Fibroblast of pulmonary artery (primary cell): ENCODE measurements at regions not wholly inside any gene's neighbourhood (a gene's known extent, or its start where the extent isn't known, plus 50 kb on each side); places are given as distances from the start of the nearest gene placed in this dataset.

ENCODE experiments used
- DNase-seq: peaks from one replicate; pipeline ENCODE4 v3.0.0-alpha.2; 2010; ENCODE audit warnings: low read depth
- H3K4me3 ChIP-seq: replicated peaks from 2 replicates; pipeline ENCODE4 v1.5.1; 2011; ENCODE audit warnings: low read depth, mild to moderate bottlenecking, control low read depth, low read length, moderate library complexity
- CTCF ChIP-seq: IDR thresholded peaks from 2 replicates; pipeline ENCODE4 v1.5.1; 2011; ENCODE audit warnings: mild to moderate bottlenecking, control low read depth, low read length, inconsistent platforms; ENCODE audit errors: missing control alignments

- no peak for DNase-seq
- TF ChIP-seq CTCF = no peak
Observed at GRCh38 chr21:22297575-22297974, 1299.4 kb downstream of the NCAM2 start.

DNA sequence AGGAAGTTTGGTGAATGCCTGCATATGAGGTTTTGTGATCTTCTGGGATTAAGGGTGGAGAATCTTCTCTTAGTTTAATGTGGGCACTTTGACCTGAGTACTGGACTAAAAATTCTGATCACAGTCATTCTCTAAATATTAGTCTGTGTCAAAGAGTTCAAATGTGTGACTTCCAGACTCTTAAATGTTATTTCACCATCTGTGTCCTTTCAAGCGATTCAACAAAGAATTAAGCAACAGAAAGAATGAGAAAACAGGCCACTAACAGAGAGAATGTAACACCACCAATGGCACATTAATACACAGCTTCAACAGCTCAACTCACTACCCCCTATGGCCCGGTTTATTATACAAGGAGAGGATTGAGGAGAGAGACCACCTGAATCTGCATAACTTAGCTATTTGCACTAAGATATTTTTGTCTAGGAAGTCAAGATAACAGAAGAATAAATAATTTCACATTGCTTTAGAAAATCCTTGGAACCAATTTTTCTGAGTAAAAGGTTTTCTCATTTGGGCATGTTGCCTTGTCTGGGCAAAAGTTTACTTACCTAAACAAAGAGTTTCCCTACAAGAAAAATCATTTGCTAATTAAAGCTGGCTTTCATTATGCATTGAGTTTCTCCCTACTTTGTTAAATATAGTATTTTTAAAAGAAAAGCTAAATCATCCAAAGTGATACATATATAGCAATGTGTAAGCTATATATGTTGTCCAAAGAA, 1313.7 kb downstream of the NCAM2 start:
- no peak overlapping the region for H3K4me3 ChIP-seq
- no peak for DNase-seq
- no peak for TF ChIP-seq CTCF

More at GRCh38 chr21:22297575-22297974, 1299.4 kb downstream of the NCAM2 start:
- no peak overlapping the region for H3K4me3 ChIP-seq

GRCh38 chr21:22314963-22315362, 1316.8 kb downstream of the NCAM2 start:
- no peak overlapping the region for H3K4me3 ChIP-seq
- no peak for DNase-seq
- no peak for TF ChIP-seq CTCF

DNA sequence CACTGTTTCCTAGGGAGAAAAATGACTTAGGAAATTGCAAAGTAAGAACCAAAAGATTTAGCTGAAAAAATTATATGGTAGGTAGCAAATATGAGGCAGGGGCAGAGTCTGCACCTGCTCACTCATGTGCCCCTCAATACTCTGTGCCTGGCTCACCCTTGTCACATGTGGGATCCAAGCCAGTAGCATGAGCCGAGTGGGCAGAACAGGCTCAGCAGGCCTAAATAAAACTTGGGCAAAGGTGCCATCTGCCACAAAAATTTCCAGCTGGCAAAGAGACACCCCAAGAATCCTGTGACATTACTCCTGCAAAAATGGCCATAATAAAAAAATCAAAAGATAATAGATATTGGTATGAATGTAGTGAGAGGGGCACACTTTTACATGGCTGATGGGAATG, 1321.2 kb downstream of the NCAM2 start:
- DNase-seq = no peak
- H3K4me3 ChIP-seq = no peak overlapping the region

DNA sequence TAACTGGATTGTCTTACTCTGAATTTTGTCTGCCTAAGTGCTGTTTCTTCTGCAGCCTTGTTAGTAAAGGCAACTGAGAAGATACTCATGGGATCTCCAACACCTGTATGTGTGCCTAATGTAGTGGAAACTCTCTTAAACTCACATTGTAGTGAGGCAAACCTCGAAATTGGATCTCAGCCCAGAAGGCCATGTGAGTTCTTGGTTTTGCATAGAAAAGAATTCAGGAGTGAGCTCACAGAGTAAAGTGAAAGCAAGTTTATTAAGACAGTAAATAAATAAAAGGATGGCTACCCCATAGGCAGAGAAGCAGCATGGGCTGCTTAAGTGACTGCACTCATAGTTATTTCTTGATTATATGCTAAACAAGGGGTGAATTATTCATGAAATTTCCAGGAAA, 1344.7 kb downstream of the NCAM2 start:
- no peak for TF ChIP-seq CTCF

More for the DNA sequence above, 1321.2 kb downstream of the NCAM2 start:
- TF ChIP-seq CTCF = no peak

GRCh38 chr21:22343303-22343702, 1345.1 kb downstream of the NCAM2 start:
- no peak overlapping the region for H3K4me3 ChIP-seq
- TF ChIP-seq CTCF = no peak
- no peak for DNase-seq

More for the DNA sequence above, 1344.7 kb downstream of the NCAM2 start:
- no peak for DNase-seq
- H3K4me3 ChIP-seq = no peak overlapping the region

DNA sequence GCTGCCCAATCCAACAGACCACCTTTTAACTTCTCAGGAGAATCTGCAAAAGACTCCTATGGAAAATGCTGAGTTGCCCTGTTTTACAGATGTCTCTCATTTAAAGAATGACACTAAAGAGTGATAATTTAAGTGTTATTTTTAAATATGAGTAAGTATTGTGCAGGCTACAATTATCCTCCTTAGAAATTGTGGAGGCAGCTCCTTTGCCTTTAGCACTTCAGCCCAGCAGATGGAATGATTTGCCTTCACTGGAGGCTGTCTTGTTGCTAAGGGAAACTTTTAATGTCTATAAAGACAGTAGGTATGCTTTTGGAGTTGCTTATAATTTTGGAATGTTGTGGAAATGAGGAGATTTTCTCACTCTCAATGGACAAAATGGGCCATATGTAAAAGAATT, 1345.5 kb downstream of the NCAM2 start:
- H3K4me3 ChIP-seq = no peak overlapping the region
- TF ChIP-seq CTCF = no peak
- DNase-seq = no peak
